Skin epidermis (tissue), 12 donors: ENCODE measurements at regions not wholly inside any gene's neighbourhood (a gene's known extent, or its start where the extent isn't known, plus 50 kb on each side); places are given as distances from the start of the nearest gene placed in this dataset.

Experiments used
- H3K27ac ChIP-seq, 21 experiments: fragments of 200-600 bp; sonication (generic) in 11 of 21; one replicate each; pipeline ENCODE4 v1.5.0; 2020; ENCODE audit warnings: mild to moderate bottlenecking in 3 of 21, inconsistent platforms in 2 of 21, moderate library complexity in 2 of 21
- H3K4me3 ChIP-seq, 7 experiments: fragments of 200-600 bp; sonication (generic) in 2 of 7; one replicate each; pipeline ENCODE4 v1.5.0; 2020; ENCODE audit warnings: inconsistent platforms in 2 of 7, mild to moderate bottlenecking in 2 of 7, moderate library complexity in 1 of 7

- Histone ChIP-seq H3K27ac (no peak overlapping the region), H3K4me3 (no peak overlapping the region)
These were observed 111.3 kb downstream of the SALL1 start for GRCh38 chr16:51039638-51040331.

GRCh38 chr16:51035711-51036110 lies 115.4 kb downstream of the SALL1 start:
- Histone ChIP-seq H3K4me3 (no peak overlapping the region), H3K27ac (no peak overlapping the region)

GRCh38 chr16:51035110-51035498 lies 116.0 kb downstream of the SALL1 start:
- Histone ChIP-seq H3K4me3 (no peak overlapping the region), H3K27ac (no peak overlapping the region)

- H3K27ac ChIP-seq = no peak overlapping the region
- H3K4me3 ChIP-seq = no peak overlapping the region
These were observed 116.5 kb downstream of the SALL1 start for GRCh38 chr16:51034481-51035109.

- no peak overlapping the region for H3K4me3 ChIP-seq
- H3K27ac ChIP-seq = no peak overlapping the region
These were observed 119.5 kb downstream of the SALL1 start for GRCh38 chr16:51031598-51031997.

- Histone ChIP-seq H3K27ac (no peak overlapping the region), H3K4me3 (no peak overlapping the region)
These were observed 120.6 kb downstream of the SALL1 start for GRCh38 chr16:51030516-51030915.

GRCh38 chr16:51025588-51026290 lies 125.3 kb downstream of the SALL1 start:
- no peak overlapping the region for H3K4me3 ChIP-seq
- H3K27ac ChIP-seq = no peak overlapping the region

GRCh38 chr16:51024703-51025102 lies 126.4 kb downstream of the SALL1 start:
- Histone ChIP-seq H3K4me3 (no peak overlapping the region), H3K27ac (no peak overlapping the region)

- no peak overlapping the region for H3K27ac ChIP-seq
- no peak overlapping the region for H3K4me3 ChIP-seq
These were observed 128.1 kb downstream of the SALL1 start for GRCh38 chr16:51022955-51023354.

- H3K27ac ChIP-seq = no peak overlapping the region
These were observed 131.5 kb downstream of the SALL1 start for GRCh38 chr16:51019617-51020016.

GRCh38 chr16:51017969-51018368 lies 133.1 kb downstream of the SALL1 start:
- no peak overlapping the region for H3K27ac ChIP-seq
- no peak overlapping the region for H3K4me3 ChIP-seq

More at GRCh38 chr16:51019617-51020016, 131.5 kb downstream of the SALL1 start:
- no peak overlapping the region for H3K4me3 ChIP-seq

- no peak overlapping the region for H3K27ac ChIP-seq
- H3K4me3 ChIP-seq = no peak overlapping the region
These were observed 138.7 kb downstream of the SALL1 start for GRCh38 chr16:51012396-51012795.

GRCh38 chr16:51010817-51011216 lies 140.3 kb downstream of the SALL1 start:
- Histone ChIP-seq H3K4me3 (no peak overlapping the region), H3K27ac (no peak overlapping the region)

- Histone ChIP-seq H3K4me3 (no peak overlapping the region), H3K27ac (no peak overlapping the region)
These were observed 141.3 kb downstream of the SALL1 start for GRCh38 chr16:51009813-51010212.

- Histone ChIP-seq H3K4me3 (no peak overlapping the region), H3K27ac (no peak overlapping the region)
These were observed 141.7 kb downstream of the SALL1 start for GRCh38 chr16:51009359-51009758.

GRCh38 chr16:51008607-51009006 lies 142.5 kb downstream of the SALL1 start:
- H3K4me3 ChIP-seq = no peak overlapping the region
- H3K27ac ChIP-seq = no peak overlapping the region

GRCh38 chr16:51008037-51008436 lies 143.0 kb downstream of the SALL1 start:
- Histone ChIP-seq H3K27ac (no peak overlapping the region), H3K4me3 (no peak overlapping the region)

GRCh38 chr16:51003850-51004566 lies 147.1 kb downstream of the SALL1 start:
- Histone ChIP-seq H3K4me3 (no peak overlapping the region), H3K27ac (no peak overlapping the region)

- H3K4me3 ChIP-seq = no peak overlapping the region
These were observed 148.1 kb downstream of the SALL1 start for GRCh38 chr16:51002881-51003490.

GRCh38 chr16:50999181-50999580 lies 151.9 kb downstream of the SALL1 start:
- H3K27ac ChIP-seq = no peak overlapping the region

More at GRCh38 chr16:51002881-51003490, 148.1 kb downstream of the SALL1 start:
- no peak overlapping the region for H3K27ac ChIP-seq

More at GRCh38 chr16:50999181-50999580, 151.9 kb downstream of the SALL1 start:
- no peak overlapping the region for H3K4me3 ChIP-seq
